ENCODE measurements at regions not wholly inside any gene's neighbourhood (a gene's known extent, or its start where the extent isn't known, plus 50 kb on each side); places are given as distances from the start of the nearest gene placed in this dataset.

DNA sequence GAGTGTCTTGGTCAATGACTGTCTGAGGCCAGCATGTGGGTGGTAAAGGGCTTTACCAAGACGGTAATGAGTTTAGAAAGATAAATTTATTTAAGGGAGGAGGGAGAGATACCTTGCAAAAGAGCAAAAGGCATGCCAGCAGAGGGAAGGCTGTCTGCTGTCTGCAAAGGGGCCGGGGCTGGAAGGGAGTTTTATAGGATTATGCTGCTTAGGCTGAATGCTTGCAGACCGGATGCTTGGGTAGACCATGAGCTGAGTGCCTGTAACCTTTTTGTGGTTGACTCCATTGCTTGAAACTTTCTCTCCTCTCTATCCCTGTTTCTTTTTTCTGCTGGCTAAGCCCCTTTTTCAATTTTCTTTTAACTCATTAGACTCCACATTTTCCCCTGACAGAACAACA is 1543.0 kb downstream of the OTOL1 start:
- Histone ChIP-seq H3K4me2 (ENCODE audit: low read length) (no peak overlapping the region), H3K36me3 (ENCODE audit: control insufficient read depth in 1 of 2, insufficient read depth in 2 of 2, low read length in 2 of 2) (no peaks in the 10 kb centered on the region), H3K27ac (ENCODE audit: low read depth, low read length) (no peak overlapping the region), H3K4me1 (ENCODE audit: control insufficient read depth in 1 of 2, insufficient read depth in 2 of 2, low read length in 2 of 2) (no peaks in the 10 kb centered on the region), H3K4me3 (replicated peaks in 1 of 2; ENCODE audit: low read depth in 1 of 2, low read length in 2 of 2) (no peak overlapping the region), H3K9ac (ENCODE audit: low read length) (no peak overlapping the region), H3K27me3 (ENCODE audit: insufficient read depth, low read length) (no peaks in the 10 kb centered on the region), H2AFZ (ENCODE audit: low read depth, low read length, poor library complexity, severe bottlenecking) (no peak overlapping the region), H4K20me1 (ENCODE audit: insufficient read depth) (no peaks in the 10 kb centered on the region), H3K9me2 (ENCODE audit: insufficient read depth) (no peaks in the 10 kb centered on the region), H3K79me2 (ENCODE audit: insufficient read depth, low read length) (no peaks in the 10 kb centered on the region), H3K9me3 (ENCODE audit: control insufficient read depth in 1 of 2, insufficient read depth in 1 of 2, low read depth in 1 of 2, low read length in 2 of 2) (no peaks in the 10 kb centered on the region)
- RAD21 ChIA-PET (ENCODE audit: low non-redundant PET in 1 of 2, low total read pairs in 2 of 2, uncharacterized antibody in 2 of 2, unreplicated experiment in 2 of 2), result no interaction called here
- DNase-seq (ENCODE audit: low read depth, low spot score) (no peak), ATAC-seq (no peak)
- CTCF ChIA-PET, result no interaction called here
- no TSS peak for BruUV-seq (replicated peaks)
- no peak for TF ChIP-seq RAD21 (IDR thresholded peaks at IDR 0.05; ENCODE audit: low read depth)
- no peak for TF ChIP-seq SRF (IDR thresholded peaks at IDR 0.05; ENCODE audit: low read depth)
- TF ChIP-seq ZNF274 (IDR thresholded peaks at IDR 0.05; ENCODE audit: low read depth, low read length), result no peak
- TF ChIP-seq POLR2AphosphoS5 (IDR thresholded peaks at IDR 0.05; ENCODE audit: low read depth, low read length), result no peak
- TF ChIP-seq FOSL1 (IDR thresholded peaks at IDR 0.05; ENCODE audit: low read depth), result no peak
- TF ChIP-seq, protein P1, sequence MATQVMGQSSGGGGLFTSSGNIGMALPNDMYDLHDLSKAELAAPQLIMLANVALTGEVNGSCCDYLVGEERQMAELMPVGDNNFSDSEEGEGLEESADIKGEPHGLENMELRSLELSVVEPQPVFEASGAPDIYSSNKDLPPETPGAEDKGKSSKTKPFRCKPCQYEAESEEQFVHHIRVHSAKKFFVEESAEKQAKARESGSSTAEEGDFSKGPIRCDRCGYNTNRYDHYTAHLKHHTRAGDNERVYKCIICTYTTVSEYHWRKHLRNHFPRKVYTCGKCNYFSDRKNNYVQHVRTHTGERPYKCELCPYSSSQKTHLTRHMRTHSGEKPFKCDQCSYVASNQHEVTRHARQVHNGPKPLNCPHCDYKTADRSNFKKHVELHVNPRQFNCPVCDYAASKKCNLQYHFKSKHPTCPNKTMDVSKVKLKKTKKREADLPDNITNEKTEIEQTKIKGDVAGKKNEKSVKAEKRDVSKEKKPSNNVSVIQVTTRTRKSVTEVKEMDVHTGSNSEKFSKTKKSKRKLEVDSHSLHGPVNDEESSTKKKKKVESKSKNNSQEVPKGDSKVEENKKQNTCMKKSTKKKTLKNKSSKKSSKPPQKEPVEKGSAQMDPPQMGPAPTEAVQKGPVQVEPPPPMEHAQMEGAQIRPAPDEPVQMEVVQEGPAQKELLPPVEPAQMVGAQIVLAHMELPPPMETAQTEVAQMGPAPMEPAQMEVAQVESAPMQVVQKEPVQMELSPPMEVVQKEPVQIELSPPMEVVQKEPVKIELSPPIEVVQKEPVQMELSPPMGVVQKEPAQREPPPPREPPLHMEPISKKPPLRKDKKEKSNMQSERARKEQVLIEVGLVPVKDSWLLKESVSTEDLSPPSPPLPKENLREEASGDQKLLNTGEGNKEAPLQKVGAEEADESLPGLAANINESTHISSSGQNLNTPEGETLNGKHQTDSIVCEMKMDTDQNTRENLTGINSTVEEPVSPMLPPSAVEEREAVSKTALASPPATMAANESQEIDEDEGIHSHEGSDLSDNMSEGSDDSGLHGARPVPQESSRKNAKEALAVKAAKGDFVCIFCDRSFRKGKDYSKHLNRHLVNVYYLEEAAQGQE (IDR thresholded peaks at IDR 0.05; ENCODE audit: low read depth), result no peak
- no peak for TF ChIP-seq TCF7L2 (IDR thresholded peaks at IDR 0.05; ENCODE audit: borderline replicate concordance, extremely low read depth, insufficient read depth, insufficient read length)
- TF ChIP-seq JUND (IDR thresholded peaks at IDR 0.05), result no peak
- no peak for TF ChIP-seq YY1 (IDR thresholded peaks at IDR 0.05; ENCODE audit: extremely low read depth, insufficient replicate concordance, low read depth, low read length)
- TF ChIP-seq, protein P2, sequence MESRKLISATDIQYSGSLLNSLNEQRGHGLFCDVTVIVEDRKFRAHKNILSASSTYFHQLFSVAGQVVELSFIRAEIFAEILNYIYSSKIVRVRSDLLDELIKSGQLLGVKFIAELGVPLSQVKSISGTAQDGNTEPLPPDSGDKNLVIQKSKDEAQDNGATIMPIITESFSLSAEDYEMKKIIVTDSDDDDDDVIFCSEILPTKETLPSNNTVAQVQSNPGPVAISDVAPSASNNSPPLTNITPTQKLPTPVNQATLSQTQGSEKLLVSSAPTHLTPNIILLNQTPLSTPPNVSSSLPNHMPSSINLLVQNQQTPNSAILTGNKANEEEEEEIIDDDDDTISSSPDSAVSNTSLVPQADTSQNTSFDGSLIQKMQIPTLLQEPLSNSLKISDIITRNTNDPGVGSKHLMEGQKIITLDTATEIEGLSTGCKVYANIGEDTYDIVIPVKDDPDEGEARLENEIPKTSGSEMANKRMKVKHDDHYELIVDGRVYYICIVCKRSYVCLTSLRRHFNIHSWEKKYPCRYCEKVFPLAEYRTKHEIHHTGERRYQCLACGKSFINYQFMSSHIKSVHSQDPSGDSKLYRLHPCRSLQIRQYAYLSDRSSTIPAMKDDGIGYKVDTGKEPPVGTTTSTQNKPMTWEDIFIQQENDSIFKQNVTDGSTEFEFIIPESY (IDR thresholded peaks at IDR 0.05; ENCODE audit: extremely low read depth, insufficient replicate concordance, low read length), result no peak
- no peak for TF ChIP-seq POLR2A (IDR thresholded peaks at IDR 0.05; ENCODE audit: borderline replicate concordance, extremely low read depth, insufficient read depth, insufficient read length)
- no peak for TF ChIP-seq ELF1 (IDR thresholded peaks at IDR 0.05; ENCODE audit: borderline replicate concordance, low read depth)
- no peak for TF ChIP-seq SIN3A (IDR thresholded peaks at IDR 0.05; ENCODE audit: low read depth)
- intact Hi-C loops (cut with micrococcal nuclease), result no loop called here
- POLR2A ChIA-PET, result no interaction called here

Data from HCT116 (cell line).